ENCODE measurements at regions not wholly inside any gene's neighbourhood (a gene's known extent, or its start where the extent isn't known, plus 50 kb on each side); places are given as distances from the start of the nearest gene placed in this dataset.

DNA sequence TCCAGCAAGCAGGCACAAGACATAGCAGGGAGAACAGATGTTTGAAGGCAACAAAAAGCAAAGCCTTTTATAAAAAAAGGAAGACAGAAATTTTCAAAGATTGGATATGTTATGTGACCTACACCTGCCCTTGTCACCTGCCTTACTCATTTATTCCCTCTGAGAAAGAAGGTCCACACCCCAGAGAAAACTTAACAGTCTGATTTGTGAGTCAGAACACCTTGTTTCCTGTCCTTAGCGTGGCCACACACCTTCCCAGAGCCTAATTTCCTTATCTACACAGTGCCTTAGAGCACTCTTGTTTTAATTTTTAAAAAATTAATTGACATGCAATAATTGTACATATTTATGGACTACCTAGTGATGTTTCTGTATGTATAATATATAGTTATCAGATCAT, 419.0 kb upstream of the DAB2 start:
- Histone ChIP-seq H3K36me3 (ENCODE audit: control insufficient read depth in 2 of 3, insufficient read depth in 3 of 3, low read length in 3 of 3) (no peaks in the 10 kb centered on the region), H3K4me3 (ENCODE audit: low read length in 3 of 3) (no peak overlapping the region), H3K9ac (ENCODE audit: low read length in 3 of 3) (no peak overlapping the region), H3K9me3 (ENCODE audit: control insufficient read depth in 2 of 3, insufficient read depth in 1 of 3, low read length in 3 of 3) (peaks cover 0 to 4% (median 0%) of the 10 kb centered on the region in 3 donors), H3K4me1 (ENCODE audit: control insufficient read depth in 2 of 3, insufficient read depth in 2 of 3, low read depth in 1 of 3, low read length in 3 of 3) (no peaks in the 10 kb centered on the region), H3K27ac (ENCODE audit: low read depth in 2 of 2, low read length in 2 of 2) (no peak overlapping the region), H3K27me3 (ENCODE audit: control insufficient read depth, insufficient read depth, low read length) (no peaks in the 10 kb centered on the region)
- intact Hi-C loops (cut with DNase I): no loop called here
- FAIRE-seq (no peak), DNase-seq (no peak)
- TF ChIP-seq CTCF (IDR thresholded peaks at IDR 0.05; ENCODE audit: borderline replicate concordance, extremely low read depth, insufficient read depth): no peak

- FAIRE-seq (no peak), DNase-seq (no peak)
- no peaks in the 10 kb centered on the region for H3K4me1 ChIP-seq (ENCODE audit: control insufficient read depth in 2 of 3, insufficient read depth in 2 of 3, low read depth in 1 of 3, low read length in 3 of 3)
- peaks cover 0 to 8% (median 0%) of the 10 kb centered on the region in 3 donors for H3K9me3 ChIP-seq (ENCODE audit: control insufficient read depth in 2 of 3, insufficient read depth in 1 of 3, low read length in 3 of 3)
- H3K36me3 ChIP-seq (ENCODE audit: control insufficient read depth in 2 of 3, insufficient read depth in 3 of 3, low read length in 3 of 3): no peaks in the 10 kb centered on the region
- H3K4me3 ChIP-seq (ENCODE audit: low read length in 3 of 3): no peak overlapping the region
- H3K9ac ChIP-seq (ENCODE audit: low read length in 3 of 3): no peak overlapping the region
- no peaks in the 10 kb centered on the region for H3K27me3 ChIP-seq (ENCODE audit: control insufficient read depth, insufficient read depth, low read length)
- TF ChIP-seq CTCF (IDR thresholded peaks at IDR 0.05; ENCODE audit: borderline replicate concordance, extremely low read depth, insufficient read depth): no peak
- intact Hi-C loops (cut with DNase I): no loop called here
- no peak overlapping the region for H3K27ac ChIP-seq (ENCODE audit: low read depth in 2 of 2, low read length in 2 of 2)
Measured at GRCh38 chr5:39835371-39835770, 410.6 kb upstream of the DAB2 start.

GRCh38 chr5:39829441-39829840, 404.7 kb upstream of the DAB2 start:
- Histone ChIP-seq H3K9me3 (ENCODE audit: control insufficient read depth in 2 of 3, insufficient read depth in 1 of 3, low read length in 3 of 3) (no peaks in the 10 kb centered on the region), H3K4me3 (ENCODE audit: low read length in 3 of 3) (no peak overlapping the region), H3K9ac (ENCODE audit: low read length in 3 of 3) (no peak overlapping the region), H3K27me3 (ENCODE audit: control insufficient read depth, insufficient read depth, low read length) (no peaks in the 10 kb centered on the region), H3K4me1 (ENCODE audit: control insufficient read depth in 2 of 3, insufficient read depth in 2 of 3, low read depth in 1 of 3, low read length in 3 of 3) (no peaks in the 10 kb centered on the region), H3K36me3 (ENCODE audit: control insufficient read depth in 2 of 3, insufficient read depth in 3 of 3, low read length in 3 of 3) (no peaks in the 10 kb centered on the region), H3K27ac (ENCODE audit: low read depth in 2 of 2, low read length in 2 of 2) (no peak overlapping the region)
- TF ChIP-seq CTCF (IDR thresholded peaks at IDR 0.05; ENCODE audit: borderline replicate concordance, extremely low read depth, insufficient read depth): no peak
- intact Hi-C loops (cut with DNase I): no loop called here
- no peak for FAIRE-seq
- no peak for DNase-seq

- no peaks in the 10 kb centered on the region for H3K4me1 ChIP-seq (ENCODE audit: control insufficient read depth in 2 of 3, insufficient read depth in 2 of 3, low read depth in 1 of 3, low read length in 3 of 3)
- H3K9ac ChIP-seq (ENCODE audit: low read length in 3 of 3): no peak overlapping the region
Measured at GRCh38 chr5:39826051-39826450, 401.3 kb upstream of the DAB2 start.

More at GRCh38 chr5:39826051-39826450, 401.3 kb upstream of the DAB2 start:
- Histone ChIP-seq H3K27ac (ENCODE audit: low read depth in 2 of 2, low read length in 2 of 2) (no peak overlapping the region), H3K4me3 (ENCODE audit: low read length in 3 of 3) (no peak overlapping the region), H3K9me3 (ENCODE audit: control insufficient read depth in 2 of 3, insufficient read depth in 1 of 3, low read length in 3 of 3) (no peaks in the 10 kb centered on the region), H3K36me3 (ENCODE audit: control insufficient read depth in 2 of 3, insufficient read depth in 3 of 3, low read length in 3 of 3) (no peaks in the 10 kb centered on the region), H3K27me3 (ENCODE audit: control insufficient read depth, insufficient read depth, low read length) (no peaks in the 10 kb centered on the region)
- FAIRE-seq (no peak), DNase-seq (no peak)
- intact Hi-C loops (cut with DNase I): no loop called here
- TF ChIP-seq CTCF (IDR thresholded peaks at IDR 0.05; ENCODE audit: borderline replicate concordance, extremely low read depth, insufficient read depth): no peak
